ENCODE measurements at regions not wholly inside any gene's neighbourhood (a gene's known extent, or its start where the extent isn't known, plus 50 kb on each side); places are given as distances from the start of the nearest gene placed in this dataset.

DNA sequence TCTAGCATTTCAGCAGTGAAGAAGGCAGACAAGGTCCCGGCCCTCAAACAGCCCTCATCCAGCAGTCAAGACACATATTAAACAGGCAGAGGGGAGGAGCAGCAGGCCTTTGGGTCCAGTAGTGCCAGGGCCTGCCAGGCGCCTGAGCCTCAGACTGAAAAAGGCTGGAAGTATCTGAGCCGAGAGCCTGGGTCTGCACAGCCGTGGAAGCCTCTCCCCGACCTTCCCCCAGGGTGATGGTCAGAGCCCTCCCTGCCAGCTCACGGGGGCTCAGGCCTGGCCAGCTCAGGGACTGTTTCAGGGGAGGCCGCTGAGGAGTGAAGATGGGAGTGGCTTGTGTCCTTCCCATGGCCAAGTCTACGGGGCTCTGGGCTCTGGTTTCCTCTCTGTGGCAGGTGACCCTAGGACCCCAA, 565.2 kb downstream of the PTPRU start:
- Histone ChIP-seq H3K27me3 (ENCODE audit: insufficient read depth, low read length, poor library complexity, severe bottlenecking) (no peaks in the 10 kb centered on the region), H3F3A (ENCODE audit: low read depth) (no peaks in the 10 kb centered on the region), H3K4me2 (ENCODE audit: low read depth, low read length, poor library complexity, severe bottlenecking) (no peak overlapping the region), H3K4me3 (ENCODE audit: low read length, poor library complexity, severe bottlenecking) (no peak overlapping the region), H3K9me2 (replicated peaks; ENCODE audit: low read depth, low read length) (no peaks in the 10 kb centered on the region), H3K9me3 (ENCODE audit: insufficient read depth, low read depth, low read length) (no peaks in the 10 kb centered on the region; the same call in 1 of the 2 replicates), H3K4me1 (ENCODE audit: insufficient read depth, low read length, poor library complexity, severe bottlenecking) (no peaks in the 10 kb centered on the region), H3K9ac (ENCODE audit: low read depth, low read length, poor library complexity, severe bottlenecking) (no peak overlapping the region), H3K79me2 (ENCODE audit: insufficient read depth, low read length) (no peaks in the 10 kb centered on the region), H2AFZ (ENCODE audit: low read length) (no peak overlapping the region), H4K20me1 (ENCODE audit: insufficient read depth, low read length, poor library complexity, severe bottlenecking) (no peaks in the 10 kb centered on the region), H3K36me3 (ENCODE audit: insufficient read depth, low read length) (no peaks in the 10 kb centered on the region)
- TF ChIP-seq EZH2phosphoT487 (IDR thresholded peaks at IDR 0.05; ENCODE audit: borderline replicate concordance) = no peak
- TF ChIP-seq, protein P1, sequence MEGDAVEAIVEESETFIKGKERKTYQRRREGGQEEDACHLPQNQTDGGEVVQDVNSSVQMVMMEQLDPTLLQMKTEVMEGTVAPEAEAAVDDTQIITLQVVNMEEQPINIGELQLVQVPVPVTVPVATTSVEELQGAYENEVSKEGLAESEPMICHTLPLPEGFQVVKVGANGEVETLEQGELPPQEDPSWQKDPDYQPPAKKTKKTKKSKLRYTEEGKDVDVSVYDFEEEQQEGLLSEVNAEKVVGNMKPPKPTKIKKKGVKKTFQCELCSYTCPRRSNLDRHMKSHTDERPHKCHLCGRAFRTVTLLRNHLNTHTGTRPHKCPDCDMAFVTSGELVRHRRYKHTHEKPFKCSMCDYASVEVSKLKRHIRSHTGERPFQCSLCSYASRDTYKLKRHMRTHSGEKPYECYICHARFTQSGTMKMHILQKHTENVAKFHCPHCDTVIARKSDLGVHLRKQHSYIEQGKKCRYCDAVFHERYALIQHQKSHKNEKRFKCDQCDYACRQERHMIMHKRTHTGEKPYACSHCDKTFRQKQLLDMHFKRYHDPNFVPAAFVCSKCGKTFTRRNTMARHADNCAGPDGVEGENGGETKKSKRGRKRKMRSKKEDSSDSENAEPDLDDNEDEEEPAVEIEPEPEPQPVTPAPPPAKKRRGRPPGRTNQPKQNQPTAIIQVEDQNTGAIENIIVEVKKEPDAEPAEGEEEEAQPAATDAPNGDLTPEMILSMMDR (conservative IDR thresholded peaks at IDR 0.05; ENCODE audit: low read length) = no peak

DNA sequence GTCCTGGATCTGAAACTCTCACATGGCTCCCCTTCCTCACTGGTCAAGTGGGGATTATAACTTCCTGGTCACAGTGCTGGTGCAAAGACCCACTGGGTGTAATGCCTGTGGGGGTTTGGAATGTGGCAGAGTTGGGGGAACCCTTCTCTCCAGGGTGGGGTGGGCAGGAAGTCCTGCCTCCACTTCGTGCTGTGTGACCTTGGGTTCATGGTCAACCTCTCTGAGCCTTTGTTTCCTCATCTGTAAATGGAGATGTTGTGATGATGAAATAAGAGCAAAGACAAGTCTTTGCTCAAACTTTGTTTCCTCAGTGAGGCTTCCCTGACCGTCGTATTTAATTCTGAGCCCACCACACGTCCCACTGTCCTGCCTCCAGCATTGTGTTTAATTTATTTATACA, 564.7 kb downstream of the PTPRU start:
- Histone ChIP-seq H3F3A (ENCODE audit: low read depth) (no peaks in the 10 kb centered on the region), H3K79me2 (ENCODE audit: insufficient read depth, low read length) (no peaks in the 10 kb centered on the region), H3K9ac (ENCODE audit: low read depth, low read length, poor library complexity, severe bottlenecking) (no peak overlapping the region), H3K4me1 (ENCODE audit: insufficient read depth, low read length, poor library complexity, severe bottlenecking) (no peaks in the 10 kb centered on the region), H3K4me3 (ENCODE audit: low read length, poor library complexity, severe bottlenecking) (no peak overlapping the region), H2AFZ (ENCODE audit: low read length) (no peak overlapping the region), H3K27me3 (ENCODE audit: insufficient read depth, low read length, poor library complexity, severe bottlenecking) (no peaks in the 10 kb centered on the region), H3K36me3 (ENCODE audit: insufficient read depth, low read length) (no peaks in the 10 kb centered on the region), H3K9me3 (ENCODE audit: insufficient read depth, low read depth, low read length) (no peaks in the 10 kb centered on the region; the same call in 1 of the 2 replicates), H3K4me2 (ENCODE audit: low read depth, low read length, poor library complexity, severe bottlenecking) (no peak overlapping the region), H3K9me2 (replicated peaks; ENCODE audit: low read depth, low read length) (no peaks in the 10 kb centered on the region), H4K20me1 (ENCODE audit: insufficient read depth, low read length, poor library complexity, severe bottlenecking) (no peaks in the 10 kb centered on the region)
- TF ChIP-seq, protein P1 (conservative IDR thresholded peaks at IDR 0.05; ENCODE audit: low read length) = no peak
- no peak for TF ChIP-seq EZH2phosphoT487 (IDR thresholded peaks at IDR 0.05; ENCODE audit: borderline replicate concordance)

DNA sequence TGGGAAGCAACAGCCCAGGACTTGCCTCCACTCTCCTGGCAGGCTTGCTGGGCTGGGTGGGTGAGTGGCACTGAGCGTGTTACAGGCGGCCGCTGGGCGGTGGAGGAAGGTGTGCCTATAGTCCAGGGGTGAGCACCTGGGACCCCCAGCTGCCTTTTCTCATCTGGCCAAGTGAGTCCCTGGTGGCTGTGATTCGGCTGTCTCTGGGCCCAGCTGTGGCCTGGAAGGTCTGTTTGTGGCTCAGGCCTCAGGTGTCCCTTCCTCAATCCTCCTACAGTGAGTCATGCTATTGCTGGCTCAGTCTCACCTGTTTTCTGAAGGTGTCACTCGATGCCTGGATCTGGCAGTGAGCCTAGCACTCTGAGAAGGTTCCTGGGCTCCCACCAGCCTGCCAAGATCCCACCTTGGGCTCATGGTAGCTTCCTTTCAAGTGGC, 564.2 kb downstream of the PTPRU start:
- H3K4me3 ChIP-seq (ENCODE audit: low read length, poor library complexity, severe bottlenecking) = no peak overlapping the region
- no peak overlapping the region for H3K4me2 ChIP-seq (ENCODE audit: low read depth, low read length, poor library complexity, severe bottlenecking)
- H3K9me3 ChIP-seq (ENCODE audit: insufficient read depth, low read depth, low read length) = no peaks in the 10 kb centered on the region; the same call in 1 of the 2 replicates
- H3K36me3 ChIP-seq (ENCODE audit: insufficient read depth, low read length) = no peaks in the 10 kb centered on the region
- no peaks in the 10 kb centered on the region for H3K27me3 ChIP-seq (ENCODE audit: insufficient read depth, low read length, poor library complexity, severe bottlenecking)
- no peak overlapping the region for H3K9ac ChIP-seq (ENCODE audit: low read depth, low read length, poor library complexity, severe bottlenecking)
- no peak overlapping the region for H2AFZ ChIP-seq (ENCODE audit: low read length)
- H3K79me2 ChIP-seq (ENCODE audit: insufficient read depth, low read length) = no peaks in the 10 kb centered on the region
- no peak for TF ChIP-seq EZH2phosphoT487 (IDR thresholded peaks at IDR 0.05; ENCODE audit: borderline replicate concordance)
- TF ChIP-seq, protein P1 (conservative IDR thresholded peaks at IDR 0.05; ENCODE audit: low read length) = no peak
- no peaks in the 10 kb centered on the region for H3K9me2 ChIP-seq (replicated peaks; ENCODE audit: low read depth, low read length)
- no peaks in the 10 kb centered on the region for H4K20me1 ChIP-seq (ENCODE audit: insufficient read depth, low read length, poor library complexity, severe bottlenecking)
- no peaks in the 10 kb centered on the region for H3K4me1 ChIP-seq (ENCODE audit: insufficient read depth, low read length, poor library complexity, severe bottlenecking)
- H3F3A ChIP-seq (ENCODE audit: low read depth) = no peaks in the 10 kb centered on the region
